Sigmoid colon (tissue), 4 donors: ENCODE measurements at regions not wholly inside any gene's neighbourhood (a gene's known extent, or its start where the extent isn't known, plus 50 kb on each side); places are given as distances from the start of the nearest gene placed in this dataset.

Experiments used
- CTCF ChIP-seq, 4 experiments: fragments of 450-650 bp in 3 of 4; fragments of 200-600 bp in 1 of 4; IDR thresholded peaks; one replicate each; pipeline ENCODE4 v1.5.1; 2016 to 2019; ENCODE audit warnings: antibody characterized with exemption in 4 of 4, mild to moderate bottlenecking in 3 of 4, moderate library complexity in 2 of 4
- EP300 ChIP-seq, 4 donors: sonication (generic); formaldehyde crosslinking; IDR thresholded peaks; one replicate each; pipeline ENCODE4 v1.6.1; 2017; ENCODE audit warnings: antibody characterized with exemption in 4 of 4
- POLR2A ChIP-seq, 2 donors: fragments of 450-650 bp; IDR thresholded peaks; one replicate each; pipeline ENCODE4 v1.6.1; 2016; ENCODE audit warnings: antibody characterized with exemption in 2 of 2, mild to moderate bottlenecking in 2 of 2, moderate library complexity in 2 of 2
- POLR2AphosphoS5 ChIP-seq, 4 donors: sonication (generic); formaldehyde crosslinking; IDR thresholded peaks; one replicate each; pipeline ENCODE4 v1.6.1; 2017; ENCODE audit warnings: antibody characterized with exemption in 4 of 4

GRCh38 chr16:5336941-5337340, 239.3 kb upstream of the EEF2KMT start:
- no peak for TF ChIP-seq CTCF (IDR thresholded peaks at IDR 0.05)
- no peak for TF ChIP-seq POLR2A (IDR thresholded peaks at IDR 0.05)
- no peak for TF ChIP-seq POLR2AphosphoS5 (IDR thresholded peaks at IDR 0.05)
- no peak for TF ChIP-seq EP300 (IDR thresholded peaks at IDR 0.05)
